HCT116 (cell line): ENCODE measurements at regions not wholly inside any gene's neighbourhood (a gene's known extent, or its start where the extent isn't known, plus 50 kb on each side); places are given as distances from the start of the nearest gene placed in this dataset.

ENCODE experiments used
- ATAC-seq: fragments of 200-7000 bp; cut with Tn5 transposase; 2 replicates; pipeline ENCODE4 v1.9.1; 2020; ENCODE audit warnings: mild to moderate bottlenecking, moderate library complexity
- BruUV-seq: library from RNA; stranded (reverse); fragments of 400-500 nt; replicated peaks from 2 replicates; lab custom pipeline; 2021; lab: Mats Ljungman, UMichigan
- CTCF ChIA-PET: fragments of 300-600 bp; sonication (Branson Sonifier 250); formaldehyde crosslinking; loops from one replicate; lab custom pipeline; 2021; ENCODE audit warnings: antibody characterized with exemption; lab: Charles Lee
- POLR2A ChIA-PET: fragments of 300-600, 350-600 bp; sonication (Branson Sonifier 250); formaldehyde crosslinking; loops from one replicate; lab custom pipeline; 2021; ENCODE audit warnings: antibody characterized with exemption; lab: Charles Lee
- RAD21 ChIA-PET, 2 experiments: fragments of 300-600 bp; sonication (Branson Sonifier 250); formaldehyde crosslinking; loops; one replicate each; lab custom pipeline; 2023; ENCODE audit warnings: low total read pairs in 2 of 2; ENCODE audit not compliant: uncharacterized antibody in 2 of 2, unreplicated experiment in 2 of 2, low non-redundant PET in 1 of 2; lab: Charles Lee
- DNase-seq: peaks from one replicate; pipeline ENCODE4 v3.0.0-alpha.2; 2010; ENCODE audit warnings: low read depth, low spot score
- H2AFZ ChIP-seq: fragments of 200-600 bp; shearing (Covaris generic), sonication (generic); 2 replicates; pipeline ENCODE4 v1.6.1; 2017; ENCODE audit warnings: low read depth, mixed run types, mixed read lengths, antibody characterized with exemption, low read length; ENCODE audit not compliant: poor library complexity, severe bottlenecking
- H3K27ac ChIP-seq: 2 replicates; pipeline ENCODE4 v1.5.1; 2012; ENCODE audit warnings: low read depth, low read length
- H3K27me3 ChIP-seq: fragments of 200-600 bp; sonication (generic); 2 replicates; pipeline ENCODE4 v1.6.1; 2016; ENCODE audit warnings: mixed run types, low read length, mixed read lengths; ENCODE audit not compliant: insufficient read depth
- H3K36me3 ChIP-seq, 2 experiments: fragments of 200-500 bp in 1 of 2; fragments of 200-600 bp in 1 of 2; sonication (Bioruptor generic) in 1 of 2; sonication (generic) in 1 of 2; 2 replicates each; pipeline versions ENCODE4 v1.5.1 to v1.6.1; 2014 to 2016; ENCODE audit warnings: low read length in 2 of 2, inconsistent platforms in 1 of 2, mixed read lengths in 1 of 2, mixed run types in 1 of 2; ENCODE audit not compliant: insufficient read depth in 2 of 2, control insufficient read depth in 1 of 2
- H3K4me1 ChIP-seq, 2 experiments: fragments of 200-600 bp in 1 of 2; sonication (generic) in 1 of 2; 2 replicates each; pipeline versions ENCODE4 v1.5.1 to v1.6.1; 2012 to 2017; ENCODE audit warnings: low read length in 2 of 2, inconsistent platforms in 1 of 2, mild to moderate bottlenecking in 1 of 2, mixed read lengths in 1 of 2, mixed run types in 1 of 2, moderate library complexity in 1 of 2; ENCODE audit not compliant: insufficient read depth in 2 of 2, control insufficient read depth in 1 of 2
- H3K4me2 ChIP-seq: fragments of 200-600 bp; sonication (generic); 2 replicates; pipeline ENCODE4 v1.6.1; 2017; ENCODE audit warnings: mixed run types, low read length, mixed read lengths
- H3K4me3 ChIP-seq, 2 experiments: fragments of 200-600 bp in 1 of 2; sonication (generic) in 1 of 2; replicated peaks in 1 of 2; 2 replicates each; pipeline ENCODE4 v1.5.1; 2011 to 2016; ENCODE audit warnings: low read length in 2 of 2, control low read depth in 1 of 2, low read depth in 1 of 2, mild to moderate bottlenecking in 1 of 2, mixed read lengths in 1 of 2, mixed run types in 1 of 2
- H3K79me2 ChIP-seq: fragments of 200-600 bp; sonication (generic); 2 replicates; pipeline ENCODE4 v1.6.1; 2017; ENCODE audit warnings: mild to moderate bottlenecking, mixed run types, low read length, moderate library complexity, mixed read lengths; ENCODE audit not compliant: insufficient read depth
- H3K9ac ChIP-seq: fragments of 200-600 bp; sonication (generic); 2 replicates; pipeline ENCODE4 v1.6.1; 2016; ENCODE audit warnings: low read length, mixed read lengths
- H3K9me2 ChIP-seq: fragments of 200-600 bp; sonication (generic), shearing (Covaris generic); 2 replicates; pipeline ENCODE4 v1.6.1; 2017; ENCODE audit warnings: mixed run types, mild to moderate bottlenecking, moderate library complexity; ENCODE audit not compliant: insufficient read depth
- H3K9me3 ChIP-seq, 2 experiments: fragments of 200-500 bp in 1 of 2; fragments of 200-600 bp in 1 of 2; sonication (Bioruptor generic) in 1 of 2; sonication (generic) in 1 of 2; 2 replicates each; pipeline ENCODE4 v1.6.1; 2014 to 2017; ENCODE audit warnings: low read length in 2 of 2, mixed read lengths in 2 of 2, inconsistent platforms in 1 of 2, low read depth in 1 of 2, mild to moderate bottlenecking in 1 of 2, mixed run types in 1 of 2, moderate library complexity in 1 of 2; ENCODE audit not compliant: control insufficient read depth in 1 of 2, insufficient read depth in 1 of 2
- H4K20me1 ChIP-seq: fragments of 200-600 bp; sonication (generic), shearing (Covaris generic); 2 replicates; pipeline ENCODE4 v1.6.1; 2017; ENCODE audit warnings: mixed run types, mild to moderate bottlenecking, moderate library complexity; ENCODE audit not compliant: insufficient read depth
- CEBPB ChIP-seq: IDR thresholded peaks from 2 replicates; pipeline ENCODE4 v1.6.1; 2012; ENCODE audit warnings: low read depth
- EGR1 ChIP-seq: IDR thresholded peaks from 2 replicates; pipeline ENCODE4 v1.6.1; 2012; ENCODE audit warnings: low read depth
- ELF1 ChIP-seq: IDR thresholded peaks from 2 replicates; pipeline ENCODE4 v1.6.1; 2012; ENCODE audit warnings: low read depth, borderline replicate concordance
- POLR2A ChIP-seq: IDR thresholded peaks from 2 replicates; pipeline ENCODE4 v1.7.0; 2011; ENCODE audit warnings: borderline replicate concordance; ENCODE audit not compliant: insufficient read depth, insufficient read length; ENCODE audit errors: extremely low read depth
- POLR2AphosphoS5 ChIP-seq: IDR thresholded peaks from 2 replicates; pipeline ENCODE4 v1.6.1; 2011; ENCODE audit warnings: mild to moderate bottlenecking, low read depth, low read length, moderate library complexity
- RAD21 ChIP-seq: IDR thresholded peaks from 2 replicates; pipeline ENCODE4 v1.6.1; 2012; ENCODE audit warnings: low read depth, mild to moderate bottlenecking
- SIN3A ChIP-seq: IDR thresholded peaks from 2 replicates; pipeline ENCODE4 v1.6.1; 2012; ENCODE audit warnings: low read depth
- SP1 ChIP-seq: IDR thresholded peaks from 2 replicates; pipeline ENCODE4 v1.6.1; 2012; ENCODE audit warnings: low read depth
- SRF ChIP-seq: IDR thresholded peaks from 2 replicates; pipeline ENCODE4 v1.6.1; 2012; ENCODE audit warnings: low read depth
- TCF7L2 ChIP-seq: IDR thresholded peaks from 2 replicates; pipeline ENCODE4 v1.7.0; 2011; ENCODE audit warnings: borderline replicate concordance, inconsistent platforms; ENCODE audit not compliant: insufficient read depth, insufficient read length; ENCODE audit errors: extremely low read depth
- YY1 ChIP-seq: IDR thresholded peaks from 2 replicates; pipeline ENCODE4 v1.6.1; 2011; ENCODE audit warnings: low read length, low read depth, moderate library complexity, mild to moderate bottlenecking; ENCODE audit not compliant: insufficient replicate concordance; ENCODE audit errors: extremely low read depth
- ZFX ChIP-seq: fragments of 450-650 bp; IDR thresholded peaks from 2 replicates; pipeline ENCODE4 v1.6.1; 2017
- intact Hi-C: fragments of 100-400 bp; cut with micrococcal nuclease; formaldehyde crosslinking; loops from 2 replicates; pipeline ENCODE4 v1.10.0; 2022
- TF ChIP-seq, protein P1 (sequence below): IDR thresholded peaks from 2 replicates; pipeline ENCODE4 v1.6.1; 2011; ENCODE audit warnings: mild to moderate bottlenecking, low read length, moderate library complexity; ENCODE audit not compliant: insufficient replicate concordance; ENCODE audit errors: extremely low read depth
- TF ChIP-seq, protein P2 (sequence below), 3 experiments: fragments of 200-600 bp in 1 of 3; sonication (generic) in 1 of 3; IDR thresholded peaks in 2 of 3; conservative IDR thresholded peaks in 1 of 3; 2 replicates each; pipeline ENCODE4 v1.5.1; 2012 to 2017; ENCODE audit warnings: low read depth in 2 of 3, low read length in 2 of 3, antibody characterized with exemption in 1 of 3, borderline replicate concordance in 1 of 3, control low read depth in 1 of 3, mild to moderate bottlenecking in 1 of 3, mixed read lengths in 1 of 3, mixed run types in 1 of 3, moderate library complexity in 1 of 3; ENCODE audit not compliant: insufficient read depth in 1 of 3
- TF ChIP-seq, protein P3 (sequence below): IDR thresholded peaks from 2 replicates; pipeline ENCODE4 v1.6.1; 2012

DNA sequence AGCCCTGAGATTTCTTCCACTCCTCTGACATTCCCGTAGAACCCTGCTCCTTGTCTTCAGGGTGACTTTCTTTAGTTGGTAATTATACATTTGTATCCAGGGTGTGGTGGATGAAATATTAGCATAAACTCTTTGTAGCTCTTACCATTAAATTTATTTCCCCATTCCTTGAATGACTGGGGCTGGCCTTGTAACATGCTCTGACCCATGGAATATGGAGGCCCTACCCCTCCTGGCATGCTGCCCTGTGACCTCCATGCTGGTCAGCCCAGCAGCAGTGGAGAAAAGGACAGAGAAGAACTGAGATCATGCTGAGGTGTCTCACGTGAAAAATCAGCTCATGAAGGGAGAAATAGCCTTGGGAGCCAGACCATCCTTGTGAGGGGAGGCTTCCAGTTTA lies 96.1 kb upstream of the PROK2 start:
- DNase-seq = no peak
- Histone ChIP-seq H3K9me3 (no peaks in the 10 kb centered on the region), H3K9ac (no peak overlapping the region), H3K36me3 (no peaks in the 10 kb centered on the region), H2AFZ (no peak overlapping the region), H3K27ac (no peak overlapping the region), H4K20me1 (no peaks in the 10 kb centered on the region), H3K79me2 (no peaks in the 10 kb centered on the region), H3K27me3 (0 out of 2 replicates have a peak, but pooled peaks cover 18% of the 10 kb centered on the region), H3K4me1 (no peaks in the 10 kb centered on the region), H3K9me2 (no peaks in the 10 kb centered on the region), H3K4me3 (no peak overlapping the region), H3K4me2 (no peak overlapping the region)
- no TSS peak for BruUV-seq
- ChIA-PET CTCF (no interaction called here), POLR2A (no interaction called here), RAD21 (no interaction called here)
- no peak for ATAC-seq
- TF ChIP-seq SIN3A (no peak), POLR2AphosphoS5 (no peak), RAD21 (no peak)
- TF ChIP-seq, protein P1, sequence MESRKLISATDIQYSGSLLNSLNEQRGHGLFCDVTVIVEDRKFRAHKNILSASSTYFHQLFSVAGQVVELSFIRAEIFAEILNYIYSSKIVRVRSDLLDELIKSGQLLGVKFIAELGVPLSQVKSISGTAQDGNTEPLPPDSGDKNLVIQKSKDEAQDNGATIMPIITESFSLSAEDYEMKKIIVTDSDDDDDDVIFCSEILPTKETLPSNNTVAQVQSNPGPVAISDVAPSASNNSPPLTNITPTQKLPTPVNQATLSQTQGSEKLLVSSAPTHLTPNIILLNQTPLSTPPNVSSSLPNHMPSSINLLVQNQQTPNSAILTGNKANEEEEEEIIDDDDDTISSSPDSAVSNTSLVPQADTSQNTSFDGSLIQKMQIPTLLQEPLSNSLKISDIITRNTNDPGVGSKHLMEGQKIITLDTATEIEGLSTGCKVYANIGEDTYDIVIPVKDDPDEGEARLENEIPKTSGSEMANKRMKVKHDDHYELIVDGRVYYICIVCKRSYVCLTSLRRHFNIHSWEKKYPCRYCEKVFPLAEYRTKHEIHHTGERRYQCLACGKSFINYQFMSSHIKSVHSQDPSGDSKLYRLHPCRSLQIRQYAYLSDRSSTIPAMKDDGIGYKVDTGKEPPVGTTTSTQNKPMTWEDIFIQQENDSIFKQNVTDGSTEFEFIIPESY = no peak
- intact Hi-C loops = no loop called here

DNA sequence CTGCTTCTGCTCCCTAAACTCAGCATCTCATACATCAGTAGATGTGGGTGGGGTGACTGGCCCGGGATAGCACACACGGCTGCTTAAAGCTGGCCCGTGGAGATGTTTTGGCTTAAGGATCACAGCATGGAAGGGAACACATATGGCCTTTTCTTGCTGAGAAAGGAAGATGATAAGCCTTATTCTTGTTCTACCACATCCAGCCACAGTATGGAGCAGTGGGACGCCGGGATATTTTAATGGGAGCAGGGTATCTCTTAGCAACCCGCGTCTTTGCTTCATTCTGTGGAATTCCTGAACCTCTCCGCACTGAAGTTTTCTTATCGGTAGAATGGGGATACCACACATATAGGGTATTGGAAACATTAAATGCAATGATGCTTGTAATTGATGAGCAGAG lies 94.1 kb upstream of the PROK2 start:
- RAD21 ChIA-PET = no interaction called here
- Histone ChIP-seq H2AFZ (no peak overlapping the region), H3K36me3 (no peaks in the 10 kb centered on the region), H3K9me2 (no peaks in the 10 kb centered on the region), H4K20me1 (no peaks in the 10 kb centered on the region), H3K4me1 (no peaks in the 10 kb centered on the region), H3K9me3 (no peaks in the 10 kb centered on the region), H3K79me2 (no peaks in the 10 kb centered on the region), H3K9ac (no peak overlapping the region), H3K4me2 (no peak overlapping the region), H3K4me3 (no peak overlapping the region), H3K27ac (no peak overlapping the region), H3K27me3 (0 out of 2 replicates have a peak, but pooled peaks cover 12% of the 10 kb centered on the region)
- DNase-seq (no peak), ATAC-seq (no peak)
- intact Hi-C loops = loop anchor here (5.0 kb wide), 1 partner anchor 1208 kb away; no protein-coding TSS in a partner anchor
- CTCF ChIA-PET = no interaction called here
- POLR2A ChIA-PET = no interaction called here
- BruUV-seq = no TSS peak
- TF ChIP-seq SP1 (no peak), ZFX (no peak), TCF7L2 (no peak), POLR2A (no peak), SRF (no peak), EGR1 (no peak), POLR2AphosphoS5 (no peak), CEBPB (no peak), ELF1 (no peak), YY1 (no peak)
- TF ChIP-seq, protein P2, sequence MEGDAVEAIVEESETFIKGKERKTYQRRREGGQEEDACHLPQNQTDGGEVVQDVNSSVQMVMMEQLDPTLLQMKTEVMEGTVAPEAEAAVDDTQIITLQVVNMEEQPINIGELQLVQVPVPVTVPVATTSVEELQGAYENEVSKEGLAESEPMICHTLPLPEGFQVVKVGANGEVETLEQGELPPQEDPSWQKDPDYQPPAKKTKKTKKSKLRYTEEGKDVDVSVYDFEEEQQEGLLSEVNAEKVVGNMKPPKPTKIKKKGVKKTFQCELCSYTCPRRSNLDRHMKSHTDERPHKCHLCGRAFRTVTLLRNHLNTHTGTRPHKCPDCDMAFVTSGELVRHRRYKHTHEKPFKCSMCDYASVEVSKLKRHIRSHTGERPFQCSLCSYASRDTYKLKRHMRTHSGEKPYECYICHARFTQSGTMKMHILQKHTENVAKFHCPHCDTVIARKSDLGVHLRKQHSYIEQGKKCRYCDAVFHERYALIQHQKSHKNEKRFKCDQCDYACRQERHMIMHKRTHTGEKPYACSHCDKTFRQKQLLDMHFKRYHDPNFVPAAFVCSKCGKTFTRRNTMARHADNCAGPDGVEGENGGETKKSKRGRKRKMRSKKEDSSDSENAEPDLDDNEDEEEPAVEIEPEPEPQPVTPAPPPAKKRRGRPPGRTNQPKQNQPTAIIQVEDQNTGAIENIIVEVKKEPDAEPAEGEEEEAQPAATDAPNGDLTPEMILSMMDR (IDR thresholded peaks at IDR 0.05 in 2 of 3, conservative IDR thresholded peaks at IDR 0.05 in 1 of 3; ENCODE audit: borderline replicate concordance in 1 of 3, insufficient read depth in 1 of 3, low read depth in 2 of 3, low read length in 2 of 3) = no peak
- TF ChIP-seq, protein P1 = no peak
- TF ChIP-seq, protein P3, sequence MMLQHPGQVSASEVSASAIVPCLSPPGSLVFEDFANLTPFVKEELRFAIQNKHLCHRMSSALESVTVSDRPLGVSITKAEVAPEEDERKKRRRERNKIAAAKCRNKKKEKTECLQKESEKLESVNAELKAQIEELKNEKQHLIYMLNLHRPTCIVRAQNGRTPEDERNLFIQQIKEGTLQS = no peak
